ENCODE measurements at regions not wholly inside any gene's neighbourhood (a gene's known extent, or its start where the extent isn't known, plus 50 kb on each side); places are given as distances from the start of the nearest gene placed in this dataset.

- peaks cover 2% of the 10 kb centered on the region for H3K4me1 Mint-ChIP-seq
- no peak for TF ChIP-seq EZH2phosphoT487 (IDR thresholded peaks at IDR 0.05)
- TF ChIP-seq EZH2 (IDR thresholded peaks at IDR 0.05) = no peak
- TF ChIP-seq, protein P1, sequence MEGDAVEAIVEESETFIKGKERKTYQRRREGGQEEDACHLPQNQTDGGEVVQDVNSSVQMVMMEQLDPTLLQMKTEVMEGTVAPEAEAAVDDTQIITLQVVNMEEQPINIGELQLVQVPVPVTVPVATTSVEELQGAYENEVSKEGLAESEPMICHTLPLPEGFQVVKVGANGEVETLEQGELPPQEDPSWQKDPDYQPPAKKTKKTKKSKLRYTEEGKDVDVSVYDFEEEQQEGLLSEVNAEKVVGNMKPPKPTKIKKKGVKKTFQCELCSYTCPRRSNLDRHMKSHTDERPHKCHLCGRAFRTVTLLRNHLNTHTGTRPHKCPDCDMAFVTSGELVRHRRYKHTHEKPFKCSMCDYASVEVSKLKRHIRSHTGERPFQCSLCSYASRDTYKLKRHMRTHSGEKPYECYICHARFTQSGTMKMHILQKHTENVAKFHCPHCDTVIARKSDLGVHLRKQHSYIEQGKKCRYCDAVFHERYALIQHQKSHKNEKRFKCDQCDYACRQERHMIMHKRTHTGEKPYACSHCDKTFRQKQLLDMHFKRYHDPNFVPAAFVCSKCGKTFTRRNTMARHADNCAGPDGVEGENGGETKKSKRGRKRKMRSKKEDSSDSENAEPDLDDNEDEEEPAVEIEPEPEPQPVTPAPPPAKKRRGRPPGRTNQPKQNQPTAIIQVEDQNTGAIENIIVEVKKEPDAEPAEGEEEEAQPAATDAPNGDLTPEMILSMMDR (IDR thresholded peaks at IDR 0.05) = no peak
- no peaks in the 10 kb centered on the region for H3K36me3 Mint-ChIP-seq
- no peaks in the 10 kb centered on the region for H3K36me3 ChIP-seq
- no peaks in the 10 kb centered on the region for H4K20me1 ChIP-seq (ENCODE audit: low read depth)
- H3K27me3 ChIP-seq = no peaks in the 10 kb centered on the region
- H2AFZ ChIP-seq (replicated peaks) = no peak overlapping the region
- H3K9me3 Mint-ChIP-seq = peaks cover 5% of the 10 kb centered on the region
- H3K79me2 ChIP-seq (ENCODE audit: low read depth) = no peaks in the 10 kb centered on the region
- peaks cover 4% of the 10 kb centered on the region for H3K27me3 Mint-ChIP-seq (ENCODE audit: insufficient read depth, low read depth)
- no peaks in the 10 kb centered on the region for H3F3A ChIP-seq (ENCODE audit: low read depth)
- no peaks in the 10 kb centered on the region for H3K4me1 ChIP-seq
- no peak overlapping the region for H3K27ac ChIP-seq
- H3K9ac ChIP-seq = no peak overlapping the region
- no peak for DNase-seq (ENCODE audit: low spot score)
- no peak overlapping the region for H3K27ac Mint-ChIP-seq
- no peaks in the 10 kb centered on the region for H3K9me3 ChIP-seq (ENCODE audit: low read depth)
- no peak overlapping the region for H3K4me2 ChIP-seq
- H3K4me3 ChIP-seq = no peak overlapping the region
- H3K4me3 Mint-ChIP-seq = no peak overlapping the region
These were observed 170.9 kb upstream of the CADPS start for GRCh38 chr3:63046152-63046551.

DNA sequence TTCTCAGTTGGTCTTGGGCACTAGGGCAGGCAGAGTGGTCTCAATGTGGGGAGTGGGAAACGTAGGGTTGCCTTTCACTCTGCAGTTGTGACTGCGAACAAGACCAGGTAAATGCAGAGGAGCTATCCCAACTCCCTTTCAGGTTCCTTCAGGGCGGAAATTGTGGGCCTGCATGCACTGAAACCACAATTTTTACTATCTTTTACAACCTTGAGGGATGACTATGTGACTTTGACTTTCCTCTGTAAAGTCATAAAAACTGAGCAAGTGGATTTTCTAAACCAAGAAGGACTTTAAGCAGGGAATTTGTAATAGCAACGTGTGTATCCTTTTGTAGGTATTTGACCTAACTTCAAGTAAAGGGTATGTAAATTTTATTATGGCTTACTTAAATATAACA, 171.4 kb upstream of the CADPS start:
- no peaks in the 10 kb centered on the region for H3K9me3 ChIP-seq (ENCODE audit: low read depth)
- no peak overlapping the region for H2AFZ ChIP-seq (replicated peaks)
- H3K4me1 Mint-ChIP-seq = peaks cover 3% of the 10 kb centered on the region
- no peak overlapping the region for H3K27ac Mint-ChIP-seq
- H3K9me3 Mint-ChIP-seq = peaks cover 5% of the 10 kb centered on the region
- H4K20me1 ChIP-seq (ENCODE audit: low read depth) = no peaks in the 10 kb centered on the region
- H3K27me3 Mint-ChIP-seq (ENCODE audit: insufficient read depth, low read depth) = peaks cover 4% of the 10 kb centered on the region
- H3K27ac ChIP-seq = no peak overlapping the region
- no peak for DNase-seq (ENCODE audit: low spot score)
- H3K4me3 Mint-ChIP-seq = no peak overlapping the region
- no peaks in the 10 kb centered on the region for H3K4me1 ChIP-seq
- no peaks in the 10 kb centered on the region for H3K27me3 ChIP-seq
- H3K9ac ChIP-seq = no peak overlapping the region
- H3K4me2 ChIP-seq = no peak overlapping the region
- H3F3A ChIP-seq (ENCODE audit: low read depth) = no peaks in the 10 kb centered on the region
- no peaks in the 10 kb centered on the region for H3K36me3 Mint-ChIP-seq
- no peak for TF ChIP-seq EZH2phosphoT487 (IDR thresholded peaks at IDR 0.05)
- TF ChIP-seq, protein P1 (IDR thresholded peaks at IDR 0.05) = no peak
- no peak for TF ChIP-seq EZH2 (IDR thresholded peaks at IDR 0.05)
- no peak overlapping the region for H3K4me3 ChIP-seq
- H3K79me2 ChIP-seq (ENCODE audit: low read depth) = no peaks in the 10 kb centered on the region
- no peaks in the 10 kb centered on the region for H3K36me3 ChIP-seq

DNA sequence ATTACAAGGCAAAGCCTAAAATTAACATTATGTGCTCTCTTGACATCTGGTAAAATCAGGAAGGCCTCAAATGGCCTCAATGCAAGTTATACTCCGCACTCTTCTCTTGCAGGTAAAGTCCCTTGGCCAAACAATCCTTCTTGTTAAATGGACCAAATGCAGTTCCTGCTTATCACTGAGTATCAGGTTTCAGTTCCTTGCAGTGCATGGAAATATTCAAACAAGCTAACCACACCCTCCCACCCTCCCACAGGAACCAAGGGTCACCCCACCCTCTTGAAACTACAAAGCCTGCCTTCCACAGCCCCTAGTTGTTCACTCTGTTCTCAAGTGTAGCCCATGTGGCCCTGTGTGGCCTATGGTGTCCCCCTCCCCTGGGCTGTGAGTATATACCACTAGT, 171.9 kb upstream of the CADPS start:
- TF ChIP-seq, protein P1 (IDR thresholded peaks at IDR 0.05) = no peak
- TF ChIP-seq EZH2 (IDR thresholded peaks at IDR 0.05) (no peak), EZH2phosphoT487 (IDR thresholded peaks at IDR 0.05) (no peak)
- H3K9me3 ChIP-seq (ENCODE audit: low read depth) = no peaks in the 10 kb centered on the region
- no peaks in the 10 kb centered on the region for H3F3A ChIP-seq (ENCODE audit: low read depth)
- Mint-ChIP-seq H3K9me3 (peaks cover 5% of the 10 kb centered on the region), H3K36me3 (no peaks in the 10 kb centered on the region), H3K4me1 (peaks cover 8% of the 10 kb centered on the region), H3K27me3 (ENCODE audit: insufficient read depth, low read depth) (peaks cover 4% of the 10 kb centered on the region), H3K27ac (no peak overlapping the region), H3K4me3 (no peak overlapping the region)
- no peaks in the 10 kb centered on the region for H3K36me3 ChIP-seq
- H2AFZ ChIP-seq (replicated peaks) = no peak overlapping the region
- no peak overlapping the region for H3K27ac ChIP-seq
- no peaks in the 10 kb centered on the region for H3K4me1 ChIP-seq
- H3K9ac ChIP-seq = no peak overlapping the region
- no peak overlapping the region for H3K4me2 ChIP-seq
- DNase-seq (ENCODE audit: low spot score) = no peak
- no peaks in the 10 kb centered on the region for H3K27me3 ChIP-seq
- H3K79me2 ChIP-seq (ENCODE audit: low read depth) = no peaks in the 10 kb centered on the region
- no peak overlapping the region for H3K4me3 ChIP-seq
- H4K20me1 ChIP-seq (ENCODE audit: low read depth) = no peaks in the 10 kb centered on the region

Measured in neural progenitor cell (in vitro differentiated cells).